Central memory CD8-positive, alpha-beta T cell (primary cell): ENCODE measurements at regions not wholly inside any gene's neighbourhood (a gene's known extent, or its start where the extent isn't known, plus 50 kb on each side); places are given as distances from the start of the nearest gene placed in this dataset.

Experiments
- ATAC-seq: fragments of 150-1000 bp; cut with Tn5 transposase; replicated peaks from 2 replicates; pipeline ENCODE4 v1.10.0; 2022; ENCODE audit warnings: mild to moderate bottlenecking, moderate FRiP score, moderate number of reproducible peaks; ENCODE audit not compliant: poor library complexity, severe bottlenecking; ENCODE audit errors: extremely low read depth
- DNase-seq, 2 donors: peaks; one replicate each; pipeline ENCODE4 v3.0.0; 2021; ENCODE audit warnings: low spot score in 2 of 2
- H3K27ac Mint-ChIP-seq: one replicate; pipeline ENCODE4 v1.8.0; 2022; ENCODE audit warnings: low read depth, mild to moderate bottlenecking, moderate library complexity, mixed read lengths
- H3K27me3 Mint-ChIP-seq: one replicate; pipeline ENCODE4 v1.8.0; 2022; ENCODE audit warnings: mixed read lengths
- H3K36me3 Mint-ChIP-seq: one replicate; pipeline ENCODE4 v1.8.0; 2022; ENCODE audit warnings: mild to moderate bottlenecking, moderate library complexity, mixed read lengths; ENCODE audit not compliant: insufficient read depth
- H3K4me1 Mint-ChIP-seq: one replicate; pipeline ENCODE4 v1.8.0; 2022; ENCODE audit warnings: mixed read lengths
- H3K4me3 Mint-ChIP-seq: one replicate; pipeline ENCODE4 v1.8.0; 2022; ENCODE audit warnings: mild to moderate bottlenecking, moderate library complexity, mixed read lengths
- H3K9me3 Mint-ChIP-seq: one replicate; pipeline ENCODE4 v1.8.0; 2022; ENCODE audit warnings: mixed read lengths

DNA sequence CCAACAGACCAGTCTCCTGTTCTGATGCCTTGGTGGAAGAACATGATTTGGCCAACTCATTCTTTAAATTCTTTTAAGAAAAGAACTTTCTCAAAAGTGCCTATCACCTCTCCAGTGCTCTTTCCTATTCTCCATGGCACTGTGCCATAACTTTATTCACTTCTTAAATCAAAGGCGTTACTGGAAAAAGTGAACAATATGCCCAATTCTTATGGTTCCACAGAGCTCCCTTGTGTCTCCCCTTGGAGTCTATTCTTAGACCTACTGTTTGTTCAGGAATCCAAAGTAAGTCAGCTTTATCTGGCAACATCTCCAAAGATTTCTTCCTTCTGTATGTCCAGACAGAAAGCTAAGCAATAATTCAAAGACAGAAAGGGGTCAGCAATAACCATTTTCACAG, 111.9 kb upstream of the MAGI3 start:
- no peak for DNase-seq
- H3K9me3 Mint-ChIP-seq: no peaks in the 10 kb centered on the region
- H3K27ac Mint-ChIP-seq: no peak overlapping the region
- H3K4me1 Mint-ChIP-seq: no peaks in the 10 kb centered on the region
- no peak overlapping the region for H3K4me3 Mint-ChIP-seq
- H3K36me3 Mint-ChIP-seq: no peaks in the 10 kb centered on the region
- no peak for ATAC-seq
- peaks cover 61% of the 10 kb centered on the region for H3K27me3 Mint-ChIP-seq

DNA sequence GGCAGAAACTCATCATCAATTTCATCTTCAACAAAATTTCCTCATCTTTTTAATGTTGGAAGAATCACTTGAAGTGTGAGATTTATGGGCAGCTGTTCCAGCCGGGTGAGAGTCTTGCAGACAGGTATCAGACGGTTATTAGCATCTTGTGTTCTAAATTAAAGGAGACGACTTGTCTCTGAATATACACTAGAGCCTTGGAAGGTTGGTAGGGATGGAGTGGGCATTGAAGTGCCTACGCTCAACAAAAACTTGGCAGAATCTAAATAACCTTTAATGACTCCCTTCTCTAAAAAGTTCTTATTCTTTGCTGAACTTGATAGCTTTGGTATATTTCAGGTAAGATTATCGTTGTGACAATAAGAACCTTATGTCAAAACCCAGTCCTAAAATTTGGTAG, 111.5 kb upstream of the MAGI3 start:
- Mint-ChIP-seq H3K27ac (no peak overlapping the region), H3K27me3 (peaks cover 59% of the 10 kb centered on the region), H3K4me1 (no peaks in the 10 kb centered on the region)

DNA sequence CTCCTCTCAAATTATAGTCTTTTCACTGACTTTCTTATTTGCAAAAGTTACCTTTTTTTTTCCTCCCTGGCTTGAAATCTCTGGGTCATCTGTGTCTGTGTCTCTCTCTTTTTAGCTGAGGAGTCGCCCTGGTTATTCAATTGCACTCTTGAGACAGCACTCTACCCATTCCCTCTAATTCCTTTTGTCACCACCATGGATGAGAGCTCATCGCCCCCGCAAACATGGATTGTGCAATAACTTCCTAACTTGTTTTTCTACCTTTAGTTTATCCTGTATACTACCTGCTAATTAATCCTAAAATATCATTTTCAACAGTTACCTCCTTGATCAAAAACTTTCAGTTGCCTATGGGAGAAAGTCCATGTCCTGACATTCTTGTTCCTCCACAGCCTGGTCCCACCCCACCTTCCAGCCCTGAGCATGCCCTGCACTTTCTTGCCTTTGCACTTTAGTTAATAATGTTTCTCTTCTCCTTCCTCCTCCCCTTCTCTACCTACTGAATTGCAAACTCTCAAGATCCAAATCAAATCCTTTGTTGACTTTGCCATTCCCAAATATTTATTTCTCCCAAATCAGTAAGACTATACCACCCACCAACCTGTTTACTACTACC, 110.4 kb upstream of the MAGI3 start:
- Mint-ChIP-seq H3K27ac (no peak overlapping the region), H3K4me3 (no peak overlapping the region), H3K36me3 (no peaks in the 10 kb centered on the region), H3K9me3 (no peaks in the 10 kb centered on the region), H3K4me1 (no peaks in the 10 kb centered on the region), H3K27me3 (peaks cover 56% of the 10 kb centered on the region)
- DNase-seq: no peak
- ATAC-seq: no peak

More for the DNA sequence above, 111.5 kb upstream of the MAGI3 start:
- Mint-ChIP-seq H3K4me3 (no peak overlapping the region), H3K36me3 (no peaks in the 10 kb centered on the region), H3K9me3 (no peaks in the 10 kb centered on the region)
- DNase-seq (no peak), ATAC-seq (no peak)

DNA sequence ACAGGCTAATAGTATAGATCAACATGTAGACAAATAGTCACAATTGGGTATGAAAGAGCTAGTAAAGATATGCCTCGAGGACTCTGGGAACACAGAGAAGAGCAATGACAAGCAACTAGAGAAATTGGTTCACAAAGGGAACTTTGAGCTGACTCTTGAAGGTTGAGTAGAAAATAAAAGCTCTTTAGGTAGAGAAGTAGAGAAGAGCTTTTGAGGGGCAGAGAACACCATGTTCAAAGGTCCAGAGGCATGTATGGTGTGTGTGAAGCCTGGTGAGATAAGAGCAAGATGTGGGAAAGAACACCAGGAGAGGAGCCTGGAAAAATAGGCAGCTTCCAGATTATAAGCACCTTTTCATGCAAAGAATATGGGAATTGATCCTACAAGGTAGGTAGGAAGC, 109.7 kb upstream of the MAGI3 start:
- Mint-ChIP-seq H3K4me1 (no peaks in the 10 kb centered on the region), H3K27me3 (peaks cover 49% of the 10 kb centered on the region), H3K27ac (no peak overlapping the region), H3K36me3 (no peaks in the 10 kb centered on the region), H3K4me3 (no peak overlapping the region), H3K9me3 (no peaks in the 10 kb centered on the region)
- ATAC-seq (no peak), DNase-seq (no peak)

DNA sequence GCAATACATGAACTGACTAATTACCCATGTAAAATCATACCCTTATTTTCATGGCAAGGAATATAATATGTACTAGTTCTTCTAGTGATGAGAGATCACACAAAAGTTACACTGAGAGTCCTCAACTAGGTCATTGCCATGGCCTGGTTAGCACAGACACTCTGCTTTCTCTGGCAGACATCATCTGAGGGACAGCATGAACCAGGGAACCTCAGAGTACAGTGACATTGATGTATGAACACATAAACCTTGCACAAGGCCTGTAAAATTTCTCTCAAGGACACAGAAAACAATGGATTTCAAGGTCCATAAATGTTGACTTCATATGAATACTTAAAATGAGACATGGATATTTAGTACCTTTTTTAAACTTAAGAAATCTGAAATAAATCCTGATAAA, 108.8 kb upstream of the MAGI3 start:
- Mint-ChIP-seq H3K27ac (no peak overlapping the region), H3K4me1 (no peaks in the 10 kb centered on the region), H3K9me3 (no peaks in the 10 kb centered on the region), H3K27me3 (peaks cover 43% of the 10 kb centered on the region), H3K4me3 (no peak overlapping the region), H3K36me3 (no peaks in the 10 kb centered on the region)
- ATAC-seq (no peak), DNase-seq (no peak)

DNA sequence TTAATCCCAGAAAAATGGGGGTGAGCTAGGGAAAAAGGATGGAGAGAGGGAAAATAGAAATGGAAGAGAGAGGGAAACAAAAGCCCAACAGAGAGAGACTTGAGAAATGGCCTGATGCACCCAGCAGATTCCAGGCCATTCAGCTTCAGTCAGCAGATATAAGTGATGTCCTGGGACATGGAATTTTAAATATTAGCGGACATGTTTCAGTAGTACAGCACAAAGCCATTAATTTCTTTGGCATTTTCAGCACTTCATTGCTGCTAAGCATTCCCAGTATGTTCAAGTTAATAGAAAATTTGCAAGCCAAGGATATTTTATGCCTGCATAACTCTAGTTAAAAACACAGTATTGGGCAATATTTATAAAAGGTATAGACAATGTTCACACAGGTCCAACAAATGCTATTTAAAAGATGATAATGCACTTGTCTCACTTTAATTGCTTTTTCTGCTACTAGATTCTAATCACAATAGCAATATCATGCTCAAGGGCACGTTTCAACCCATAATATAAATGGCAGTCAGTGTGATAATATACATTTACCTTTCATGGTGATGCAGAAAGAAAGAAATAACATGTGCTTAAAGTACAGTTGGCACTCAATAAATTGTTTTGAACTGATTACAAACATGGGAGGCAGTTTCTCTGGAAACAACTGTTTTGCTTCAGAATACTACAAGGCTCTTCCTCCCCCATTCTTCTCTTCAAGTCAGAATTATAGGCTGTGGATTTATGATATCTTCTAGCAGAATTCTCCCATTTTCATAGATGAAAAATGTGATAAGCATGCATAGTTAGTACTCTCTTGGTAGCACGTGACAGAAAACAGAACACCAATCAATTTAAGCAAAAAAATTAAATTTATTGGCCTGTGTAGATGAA, 108.1 kb upstream of the MAGI3 start:
- ATAC-seq (no peak), DNase-seq (no peak)
- H3K27me3 Mint-ChIP-seq: peaks cover 36% of the 10 kb centered on the region
- H3K4me1 Mint-ChIP-seq: no peaks in the 10 kb centered on the region
- no peaks in the 10 kb centered on the region for H3K36me3 Mint-ChIP-seq
- no peak overlapping the region for H3K4me3 Mint-ChIP-seq
- H3K27ac Mint-ChIP-seq: no peak overlapping the region
- H3K9me3 Mint-ChIP-seq: no peaks in the 10 kb centered on the region

DNA sequence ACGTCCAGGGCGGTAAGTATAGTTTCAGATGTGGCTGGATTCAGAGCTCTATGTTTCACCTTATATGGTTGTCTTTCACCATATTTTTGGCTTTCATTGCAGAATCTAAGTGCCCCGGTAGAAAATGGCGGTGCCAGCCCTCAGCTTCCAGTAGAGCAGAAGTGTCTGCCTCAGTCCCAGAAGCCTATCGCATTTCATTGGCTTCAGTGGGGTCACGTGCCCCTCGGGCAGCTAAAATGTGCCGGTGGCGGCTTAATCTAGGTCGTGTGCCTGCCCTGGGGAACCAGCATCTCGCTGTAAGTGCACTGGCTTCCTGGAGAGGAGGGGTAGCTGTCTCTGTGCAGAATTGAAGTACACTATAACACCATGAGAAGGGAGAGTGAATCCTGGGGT, 107.4 kb upstream of the MAGI3 start:
- Mint-ChIP-seq H3K4me1 (no peaks in the 10 kb centered on the region), H3K36me3 (no peaks in the 10 kb centered on the region), H3K27me3 (peaks cover 30% of the 10 kb centered on the region), H3K27ac (no peak overlapping the region), H3K9me3 (no peaks in the 10 kb centered on the region), H3K4me3 (no peak overlapping the region)
- ATAC-seq: no peak
- DNase-seq: no peak

DNA sequence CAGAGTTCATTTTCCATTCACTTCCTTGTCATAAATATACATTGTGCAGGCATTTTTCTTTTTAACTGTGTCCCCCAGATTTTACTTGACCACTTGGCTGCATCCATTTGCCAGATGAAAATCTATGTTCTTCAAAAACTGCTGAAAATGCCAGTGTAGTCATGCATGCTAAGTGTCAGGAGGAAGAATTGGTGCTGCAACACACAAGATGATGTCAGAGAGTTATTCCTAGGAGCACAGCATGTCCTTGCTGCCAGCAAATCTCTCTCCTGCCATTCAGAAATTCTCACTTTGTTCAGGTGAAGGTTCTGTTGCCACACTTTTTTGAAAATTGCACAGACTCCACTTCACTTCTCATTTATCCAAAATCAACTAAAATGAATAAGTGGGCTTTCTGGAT, 106.4 kb upstream of the MAGI3 start:
- Mint-ChIP-seq H3K36me3 (no peaks in the 10 kb centered on the region), H3K4me3 (no peak overlapping the region), H3K9me3 (no peaks in the 10 kb centered on the region), H3K27ac (no peak overlapping the region), H3K27me3 (peaks cover 32% of the 10 kb centered on the region), H3K4me1 (no peaks in the 10 kb centered on the region)
- no peak for DNase-seq
- ATAC-seq: no peak

DNA sequence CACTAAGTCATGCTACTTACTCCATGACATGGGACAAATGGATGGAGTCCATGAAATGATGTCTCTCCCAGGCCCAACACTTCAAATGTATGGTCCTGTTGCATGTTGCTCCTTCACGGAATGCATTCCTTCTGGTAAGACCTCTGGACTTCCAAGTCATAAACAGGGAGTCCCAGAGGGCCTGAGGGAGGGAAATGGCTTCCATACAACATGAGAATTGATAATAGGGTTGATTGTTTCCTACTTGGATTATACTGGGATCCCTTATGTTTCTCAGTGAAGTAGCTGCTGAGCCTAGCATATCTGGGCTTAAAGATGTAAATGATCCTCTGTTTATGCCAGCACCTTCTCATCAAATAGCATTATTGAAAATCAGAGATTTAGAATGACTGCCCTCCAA, 104.2 kb upstream of the MAGI3 start:
- ATAC-seq (no peak), DNase-seq (no peak)
- Mint-ChIP-seq H3K4me3 (no peak overlapping the region), H3K9me3 (no peaks in the 10 kb centered on the region), H3K27ac (no peak overlapping the region), H3K27me3 (peaks cover 36% of the 10 kb centered on the region), H3K4me1 (no peaks in the 10 kb centered on the region), H3K36me3 (peaks cover 1% of the 10 kb centered on the region)

DNA sequence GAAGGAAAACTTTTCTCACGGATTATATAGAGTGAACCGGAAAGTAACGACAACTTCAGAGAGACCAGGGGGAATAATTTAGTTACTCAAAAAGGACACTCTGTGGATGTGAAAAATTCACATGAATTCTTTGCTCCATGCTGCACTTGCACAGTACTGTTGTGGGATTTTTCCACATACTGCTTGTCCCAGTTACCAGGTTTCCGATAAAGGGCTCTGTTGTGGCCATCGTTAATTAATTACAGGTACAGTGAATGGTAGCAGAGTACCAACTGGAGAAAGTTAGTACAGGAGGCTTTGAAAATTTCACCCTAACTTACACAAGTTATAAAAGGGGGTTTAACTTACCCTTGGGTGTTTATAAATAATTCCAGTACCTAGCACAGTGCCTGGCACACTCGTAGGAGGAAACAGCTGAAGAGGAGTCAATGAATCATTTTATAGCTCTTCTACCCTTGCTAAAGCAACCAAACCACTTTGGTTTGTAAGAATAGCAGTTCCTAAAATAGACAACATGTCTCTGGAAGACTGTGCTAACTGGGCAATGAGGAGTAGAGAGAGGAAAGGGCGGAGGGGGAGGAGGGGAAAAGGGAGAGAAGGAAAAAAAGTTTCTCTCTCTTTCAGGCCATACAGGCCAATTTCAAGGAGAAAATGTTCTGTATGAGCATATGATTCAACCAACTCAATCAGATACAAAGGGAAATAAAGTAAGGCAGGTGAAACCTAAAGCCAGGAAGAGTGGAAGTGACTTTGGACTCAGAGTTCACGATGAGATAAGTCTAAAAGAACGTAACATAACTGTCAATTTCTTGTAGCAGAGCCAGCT, 98.3 kb upstream of the MAGI3 start:
- Mint-ChIP-seq H3K4me3 (no peak overlapping the region), H3K9me3 (no peaks in the 10 kb centered on the region), H3K36me3 (peaks cover 1% of the 10 kb centered on the region), H3K27ac (no peak overlapping the region), H3K4me1 (no peaks in the 10 kb centered on the region), H3K27me3 (peaks cover 70% of the 10 kb centered on the region)
- DNase-seq (no peak), ATAC-seq (no peak)

DNA sequence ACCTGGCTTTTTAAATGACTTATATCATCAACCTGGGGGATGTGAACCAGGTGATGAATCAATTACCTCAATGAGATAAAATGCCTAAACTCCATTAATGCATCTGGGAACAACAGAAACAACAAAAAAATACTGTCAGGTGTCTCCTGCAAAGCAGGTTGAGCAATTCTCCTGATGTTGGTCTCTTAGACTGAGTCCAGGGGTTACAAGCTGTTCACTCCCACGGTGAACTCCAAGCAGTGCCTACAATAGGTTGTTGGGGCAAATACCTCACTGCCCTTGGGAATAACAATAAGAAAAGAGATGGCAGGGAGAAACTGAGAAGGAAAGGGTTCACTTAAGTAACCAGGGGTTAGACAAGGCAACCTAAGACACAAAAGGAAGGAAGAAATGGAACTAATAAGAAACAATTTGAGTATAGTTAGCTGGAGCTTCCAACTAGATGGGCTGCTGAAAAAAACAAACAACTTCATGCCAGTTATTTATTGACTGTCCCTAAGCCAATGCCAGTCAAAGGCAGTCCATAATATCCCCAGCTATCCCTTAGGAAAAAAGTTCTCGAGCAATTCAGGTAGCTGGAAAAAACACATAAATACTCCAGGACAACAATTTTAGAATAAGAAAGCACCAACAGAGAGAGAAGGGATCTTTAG, 97.6 kb upstream of the MAGI3 start:
- no peak for ATAC-seq
- H3K9me3 Mint-ChIP-seq: no peaks in the 10 kb centered on the region
- no peak overlapping the region for H3K4me3 Mint-ChIP-seq
- H3K4me1 Mint-ChIP-seq: no peaks in the 10 kb centered on the region
- DNase-seq: no peak
- no peak overlapping the region for H3K27ac Mint-ChIP-seq
- peaks cover 1% of the 10 kb centered on the region for H3K36me3 Mint-ChIP-seq
- peaks cover 77% of the 10 kb centered on the region for H3K27me3 Mint-ChIP-seq

DNA sequence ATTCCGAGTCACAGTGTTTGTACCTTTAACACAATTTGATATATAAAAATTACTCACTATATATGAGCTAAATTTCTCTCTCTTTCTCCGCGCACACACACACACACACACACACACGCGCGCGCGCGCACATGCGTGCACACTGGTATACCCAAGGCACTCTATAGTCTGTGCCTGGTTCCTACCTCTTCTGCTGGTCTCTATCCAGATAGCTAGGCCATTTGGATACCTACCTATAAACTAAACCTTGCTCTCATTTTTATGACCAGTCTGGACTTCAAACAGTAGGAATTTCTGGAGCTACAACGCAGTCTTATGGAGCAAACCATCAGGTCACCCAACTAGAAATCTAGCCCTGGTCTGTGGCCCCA, 97.1 kb upstream of the MAGI3 start:
- Mint-ChIP-seq H3K4me1 (no peaks in the 10 kb centered on the region), H3K27me3 (peaks cover 82% of the 10 kb centered on the region), H3K9me3 (no peaks in the 10 kb centered on the region), H3K27ac (no peak overlapping the region), H3K36me3 (peaks cover 1% of the 10 kb centered on the region), H3K4me3 (no peak overlapping the region)
- ATAC-seq (no peak), DNase-seq (no peak)
